Thyroid gland (tissue), 4 donors: ENCODE measurements at regions not wholly inside any gene's neighbourhood (a gene's known extent, or its start where the extent isn't known, plus 50 kb on each side); places are given as distances from the start of the nearest gene placed in this dataset.

ENCODE experiments used
- CTCF ChIP-seq, 6 experiments: fragments of 200-600 bp in 3 of 6; fragments of 450-650 bp in 3 of 6; sonication (generic) in 3 of 6; IDR thresholded peaks; one replicate each; pipeline ENCODE4 v1.5.1; 2016 to 2019; ENCODE audit warnings: antibody characterized with exemption in 6 of 6, mild to moderate bottlenecking in 2 of 6, inconsistent platforms in 1 of 6, moderate library complexity in 1 of 6
- POLR2A ChIP-seq, 2 donors: fragments of 450-650 bp; IDR thresholded peaks; one replicate each; pipeline ENCODE4 v1.6.1; 2017; ENCODE audit warnings: antibody characterized with exemption in 2 of 2, mild to moderate bottlenecking in 2 of 2, moderate library complexity in 1 of 2

- TF ChIP-seq CTCF (IDR thresholded peaks at IDR 0.05): no peak
- TF ChIP-seq POLR2A (IDR thresholded peaks at IDR 0.05): no peak
These were observed 173.8 kb upstream of the CNOT2 start for GRCh38 chr12:70069221-70070105.
